SK-N-DZ (cell line): ENCODE measurements at regions not wholly inside any gene's neighbourhood (a gene's known extent, or its start where the extent isn't known, plus 50 kb on each side); places are given as distances from the start of the nearest gene placed in this dataset.

Source experiments
- DNase-seq: peaks from one replicate; pipeline ENCODE4 v3.0.0-alpha.2; 2015; ENCODE audit warnings: low spot score

DNA sequence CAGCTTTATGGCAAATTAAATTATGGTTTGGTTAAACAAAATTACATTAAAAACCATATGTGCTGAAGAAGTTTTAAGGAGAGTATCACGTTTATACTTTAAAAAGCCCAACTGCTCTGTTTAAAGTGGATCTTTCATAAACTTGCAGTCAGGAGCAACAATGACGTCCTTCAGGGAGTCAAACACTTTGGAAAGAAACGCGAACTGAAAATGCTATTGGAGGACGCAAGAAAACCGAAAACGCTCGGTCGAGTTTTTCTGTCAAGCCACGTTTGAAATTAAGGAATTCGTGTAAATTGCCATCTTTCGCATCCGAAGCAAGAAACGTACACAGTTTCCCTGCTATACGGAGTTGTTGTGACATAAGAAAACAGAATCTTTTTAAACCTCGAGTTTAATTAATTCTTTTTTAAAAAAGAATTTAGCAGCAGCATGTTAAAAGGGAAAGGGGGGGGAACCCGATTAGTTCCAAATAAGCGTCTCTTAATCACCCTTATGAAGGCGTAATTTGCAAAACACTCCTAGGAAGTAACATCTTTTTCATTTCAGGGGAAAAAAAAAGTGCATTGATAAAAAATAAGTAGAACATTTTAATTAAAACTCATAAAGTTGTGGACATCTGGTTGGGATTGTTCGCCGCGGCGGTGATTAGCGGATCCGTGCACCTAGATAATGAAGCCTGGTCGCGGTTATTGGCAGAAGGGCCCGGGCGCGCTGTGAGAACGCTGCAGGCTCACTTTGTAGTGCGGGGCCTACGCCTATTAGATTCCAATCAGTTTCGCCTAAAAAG, 295.4 kb downstream of the TFAP2C start:
- no peak for DNase-seq

DNA sequence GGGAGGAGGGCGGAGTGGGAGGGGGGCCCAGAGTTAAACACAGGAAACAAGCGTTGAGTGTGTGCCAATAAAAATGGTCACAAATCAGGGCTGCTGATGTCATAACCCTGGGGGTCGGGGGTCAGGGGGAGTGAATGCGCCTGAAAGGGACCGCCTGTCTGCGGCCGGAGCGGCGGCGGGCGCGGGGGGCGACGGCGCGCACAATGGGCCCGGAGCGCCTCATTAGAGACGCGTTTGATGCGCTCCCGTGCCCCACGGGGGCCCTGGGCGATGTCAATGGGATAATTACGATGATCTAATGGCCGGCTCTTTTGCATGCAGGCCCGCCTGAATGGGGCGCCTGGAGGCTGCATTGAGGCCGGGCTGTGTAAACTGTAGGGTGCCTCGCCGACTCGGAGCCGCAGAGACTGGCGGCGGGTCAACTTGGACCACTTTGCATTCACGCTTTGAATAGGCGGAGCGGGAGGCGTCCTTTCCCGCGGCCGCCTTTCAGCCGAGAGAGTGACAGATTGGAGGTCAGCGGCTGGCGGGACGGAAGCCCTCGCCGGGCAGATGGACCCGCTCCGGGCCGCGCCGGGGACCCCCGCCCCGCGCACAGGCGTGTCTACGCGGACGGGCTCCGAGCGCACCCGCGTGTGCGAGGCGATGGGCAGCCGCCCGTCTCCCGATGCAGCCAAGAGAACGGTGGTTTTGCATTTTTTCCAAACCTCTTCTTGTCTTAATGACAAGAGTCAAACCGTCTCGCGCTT, 296.1 kb downstream of the TFAP2C start:
- peak; percentile 13 for DNase-seq

DNA sequence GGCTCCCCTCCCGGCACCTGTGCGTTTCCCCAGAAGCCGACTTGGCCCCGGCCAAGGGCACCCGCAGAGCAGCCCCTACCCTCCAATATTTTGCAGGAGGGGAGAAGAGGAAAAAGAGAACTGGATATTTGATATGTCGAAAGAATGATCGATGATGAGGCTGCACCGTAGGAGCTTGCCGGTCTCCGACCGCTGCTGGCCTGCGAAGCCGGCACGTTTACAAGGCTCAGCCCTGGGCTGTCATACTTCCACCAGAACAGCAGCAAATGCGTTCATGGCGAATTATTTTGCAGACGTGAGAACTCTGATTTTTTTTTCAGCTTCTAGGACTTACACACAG, 296.7 kb downstream of the TFAP2C start:
- peak; percentile 18 for DNase-seq

- DNase-seq = peak; percentile 25
These were observed 297.4 kb downstream of the TFAP2C start for GRCh38 chr20:56926501-56926900.

GRCh38 chr20:56927127-56927526, 298.0 kb downstream of the TFAP2C start:
- no peak for DNase-seq

DNA sequence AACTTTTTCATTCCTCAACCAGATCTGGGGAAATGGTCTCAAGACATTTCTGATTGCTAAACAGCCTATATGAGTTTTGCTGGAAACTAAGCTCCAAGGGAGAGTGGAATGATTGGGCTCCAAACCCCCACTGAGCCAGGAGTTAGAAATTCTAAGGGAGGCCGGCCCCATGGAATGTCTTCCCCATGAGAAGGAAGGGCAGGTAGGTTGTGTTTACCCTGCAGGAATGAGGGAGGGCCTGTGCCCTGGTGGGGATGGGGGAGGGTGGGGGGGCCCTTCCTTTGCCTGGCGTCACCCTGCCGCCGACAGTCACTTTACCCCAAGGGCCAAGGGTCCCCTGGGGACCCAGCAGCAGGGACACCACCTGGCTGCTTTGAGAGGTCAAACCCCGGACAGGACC, 298.9 kb downstream of the TFAP2C start:
- no peak for DNase-seq

GRCh38 chr20:56929606-56930005, 300.5 kb downstream of the TFAP2C start:
- DNase-seq = no peak

- DNase-seq = no peak
These were observed 301.8 kb downstream of the TFAP2C start for GRCh38 chr20:56930876-56931275.

DNA sequence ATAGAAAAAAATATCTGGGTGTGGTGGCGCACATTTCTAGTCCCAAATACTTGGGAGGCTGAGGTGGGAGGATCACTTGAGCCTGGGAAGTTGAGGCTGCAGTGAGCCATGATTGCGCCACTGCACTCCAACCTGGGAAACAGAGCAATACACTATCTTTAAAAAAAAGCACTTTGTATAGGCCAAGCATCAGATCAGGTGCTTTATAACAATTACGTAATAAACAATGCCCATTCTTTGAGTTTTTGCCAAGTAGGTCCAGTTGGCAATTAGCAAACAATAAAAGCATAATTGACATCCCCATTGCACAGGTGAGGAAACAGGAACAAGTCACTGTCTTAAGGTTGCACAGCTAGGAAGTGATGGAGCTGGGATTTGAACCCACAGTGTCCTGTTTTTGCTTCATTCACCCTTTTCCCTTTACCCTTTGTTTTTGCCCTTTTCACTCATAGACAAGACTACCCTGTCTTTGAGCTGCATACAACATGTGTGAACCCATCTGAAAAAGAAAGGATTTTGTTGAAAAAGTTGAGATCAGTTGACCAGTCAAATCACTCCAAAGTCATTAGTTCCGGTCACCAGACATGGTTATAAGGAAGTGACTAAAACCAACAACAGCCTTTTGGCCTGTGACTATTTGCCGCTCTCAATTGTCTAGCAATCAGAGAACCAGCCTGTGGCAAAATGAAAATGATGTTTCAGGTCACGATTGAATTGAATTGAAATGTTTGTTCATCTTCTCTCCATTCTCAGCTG, 303.6 kb downstream of the TFAP2C start:
- DNase-seq = no peak

DNA sequence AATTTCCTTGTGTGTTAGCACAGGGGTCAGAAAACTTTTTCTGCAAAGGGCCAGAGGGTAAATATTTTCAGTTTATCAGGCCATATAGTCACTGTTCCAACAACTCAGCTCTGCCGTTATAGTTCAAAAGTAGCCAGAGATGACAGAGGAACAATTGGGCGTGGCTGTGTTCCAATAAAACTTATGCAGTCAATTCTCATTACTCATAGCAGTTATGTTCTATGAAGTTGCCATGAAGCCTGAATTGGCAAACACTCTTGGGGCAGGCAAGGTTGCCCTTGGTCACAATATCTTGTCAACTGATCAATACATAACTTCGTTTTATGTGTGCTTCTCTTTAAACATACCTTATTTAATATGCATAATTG, 304.2 kb downstream of the TFAP2C start:
- DNase-seq = no peak

DNA sequence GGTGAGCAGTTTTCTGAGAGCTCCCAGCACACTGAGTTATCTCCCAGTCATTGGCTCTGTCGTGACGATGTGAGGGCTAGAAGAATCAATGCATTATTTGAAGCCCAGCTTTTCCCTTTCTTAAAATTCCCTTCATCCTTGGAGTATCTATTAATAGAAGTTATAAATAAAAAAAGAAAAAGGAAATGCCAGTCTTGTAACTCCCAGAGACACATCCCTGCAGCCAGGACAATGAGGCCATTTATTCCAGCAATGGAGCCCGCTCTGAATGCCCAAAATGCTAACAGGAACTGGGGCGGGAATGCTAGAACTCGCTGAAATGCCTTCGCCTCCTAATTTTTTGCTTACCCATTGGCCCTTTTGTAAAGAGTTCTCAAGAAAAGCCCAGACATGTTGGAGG, 305.8 kb downstream of the TFAP2C start:
- no peak for DNase-seq

GRCh38 chr20:56940466-56940865, 311.4 kb downstream of the TFAP2C start:
- DNase-seq = no peak

GRCh38 chr20:56941101-56941686, 312.1 kb downstream of the TFAP2C start:
- no peak for DNase-seq

- no peak for DNase-seq
These were observed 315.1 kb downstream of the TFAP2C start for GRCh38 chr20:56943946-56944945.

- DNase-seq = no peak
These were observed 316.0 kb downstream of the TFAP2C start for GRCh38 chr20:56945057-56945456.

GRCh38 chr20:56945901-56946300, 316.8 kb downstream of the TFAP2C start:
- DNase-seq = no peak

- no peak for DNase-seq
These were observed 317.1 kb downstream of the BMP7 start for GRCh38 chr20:56949318-56949717.

- no peak for DNase-seq
These were observed 314.0 kb downstream of the BMP7 start for GRCh38 chr20:56952258-56953047.

DNA sequence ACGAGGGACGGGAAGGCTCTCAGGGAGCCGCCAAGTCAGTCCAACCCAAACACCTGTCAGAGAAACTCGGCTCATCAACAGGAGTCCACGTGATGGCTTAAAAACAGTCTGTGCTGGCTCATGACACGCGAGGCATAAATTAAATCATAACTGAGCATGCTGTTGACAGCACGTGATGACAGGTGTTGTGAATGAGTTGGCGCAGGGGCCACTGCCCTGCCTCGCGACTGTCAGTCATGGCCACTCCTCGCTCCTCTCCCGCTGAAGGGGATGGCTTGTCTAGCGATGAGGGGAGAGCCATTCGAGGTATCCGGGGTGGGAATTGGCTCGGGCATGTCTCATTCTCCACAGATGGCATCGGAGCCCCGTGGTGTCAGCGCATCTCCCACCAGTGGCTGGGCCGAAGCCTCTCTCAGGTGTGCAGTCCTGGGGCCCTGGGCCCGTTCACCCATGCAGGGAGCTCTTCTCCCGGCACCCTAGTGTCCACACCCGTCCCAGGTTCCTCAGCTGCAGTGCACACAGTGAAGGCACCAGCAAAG, 313.3 kb downstream of the BMP7 start:
- DNase-seq = no peak

DNA sequence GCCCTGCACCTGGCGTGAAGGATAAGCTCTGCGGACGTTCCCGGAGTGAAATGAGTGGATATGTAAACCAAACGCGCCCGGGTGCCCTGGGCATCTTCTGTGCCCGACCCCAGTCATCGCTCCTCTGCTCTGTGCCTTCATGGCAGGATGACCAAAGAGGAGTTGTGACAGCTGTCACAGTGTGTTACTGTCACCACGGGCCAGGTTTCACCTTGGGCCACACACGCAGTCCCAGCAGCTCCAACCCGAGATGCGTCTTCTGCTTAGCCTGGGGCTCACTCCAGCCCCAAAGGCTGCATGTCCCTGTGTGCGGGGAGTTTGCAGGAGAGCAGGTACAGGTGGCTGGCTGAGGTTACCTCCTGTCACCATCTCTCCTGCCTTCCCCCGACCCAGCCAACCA, 311.6 kb downstream of the BMP7 start:
- DNase-seq = no peak
